ENCODE measurements at regions not wholly inside any gene's neighbourhood (a gene's known extent, or its start where the extent isn't known, plus 50 kb on each side); places are given as distances from the start of the nearest gene placed in this dataset.

DNA sequence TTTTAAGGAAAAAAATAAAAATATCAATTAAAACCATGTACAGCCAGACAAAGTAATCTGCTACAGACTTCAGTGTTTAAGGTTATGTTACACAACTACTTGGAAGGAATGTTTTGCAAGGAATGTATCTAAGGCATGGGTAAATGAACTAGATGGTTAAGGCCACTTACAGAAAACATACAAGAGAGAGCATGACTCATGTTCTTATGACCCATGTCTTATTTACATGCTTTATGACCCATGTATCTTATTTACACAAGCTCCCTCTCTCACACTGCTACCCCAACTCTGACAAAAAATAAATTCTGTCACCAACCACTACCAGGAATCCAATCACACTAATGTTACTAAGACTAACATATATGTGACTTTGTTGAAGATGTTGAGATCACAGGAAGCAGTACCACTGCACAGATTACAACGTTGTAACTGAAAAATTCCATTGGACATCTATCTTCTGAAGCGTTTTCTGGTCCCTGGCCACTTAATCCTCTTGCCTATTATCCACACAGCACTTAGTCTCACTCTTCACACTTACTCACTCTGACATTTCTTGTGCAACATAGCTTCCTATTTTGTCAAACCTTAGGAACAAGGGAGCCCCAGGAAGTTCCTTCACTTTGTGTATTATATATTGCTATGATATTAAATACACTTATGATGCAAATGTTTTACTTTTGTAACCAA is 1630.1 kb upstream of the C9orf72 start (continued):
- TF ChIP-seq, protein P1, sequence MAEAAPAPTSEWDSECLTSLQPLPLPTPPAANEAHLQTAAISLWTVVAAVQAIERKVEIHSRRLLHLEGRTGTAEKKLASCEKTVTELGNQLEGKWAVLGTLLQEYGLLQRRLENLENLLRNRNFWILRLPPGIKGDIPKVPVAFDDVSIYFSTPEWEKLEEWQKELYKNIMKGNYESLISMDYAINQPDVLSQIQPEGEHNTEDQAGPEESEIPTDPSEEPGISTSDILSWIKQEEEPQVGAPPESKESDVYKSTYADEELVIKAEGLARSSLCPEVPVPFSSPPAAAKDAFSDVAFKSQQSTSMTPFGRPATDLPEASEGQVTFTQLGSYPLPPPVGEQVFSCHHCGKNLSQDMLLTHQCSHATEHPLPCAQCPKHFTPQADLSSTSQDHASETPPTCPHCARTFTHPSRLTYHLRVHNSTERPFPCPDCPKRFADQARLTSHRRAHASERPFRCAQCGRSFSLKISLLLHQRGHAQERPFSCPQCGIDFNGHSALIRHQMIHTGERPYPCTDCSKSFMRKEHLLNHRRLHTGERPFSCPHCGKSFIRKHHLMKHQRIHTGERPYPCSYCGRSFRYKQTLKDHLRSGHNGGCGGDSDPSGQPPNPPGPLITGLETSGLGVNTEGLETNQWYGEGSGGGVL (CRISPR knock-in tag; IDR thresholded peaks at IDR 0.05) = no peak
- TF ChIP-seq MTA1 (IDR thresholded peaks at IDR 0.05; ENCODE audit: borderline replicate concordance) (no peak), MAZ (CRISPR knock-in tag; conservative IDR thresholded peaks at IDR 0.05 in 1 of 2, IDR thresholded peaks at IDR 0.05 in 1 of 2) (no peak), ZFPM2 (CRISPR knock-in tag; IDR thresholded peaks at IDR 0.05) (no peak), ZNF174 (CRISPR knock-in tag; IDR thresholded peaks at IDR 0.05) (no peak), HNRNPUL1 (IDR thresholded peaks at IDR 0.05; ENCODE audit: low read length) (no peak), ZKSCAN1 (IDR thresholded peaks at IDR 0.05; ENCODE audit: low read depth, low read length) (no peak), ERF (CRISPR knock-in tag; IDR thresholded peaks at IDR 0.05) (no peak), SRSF9 (IDR thresholded peaks at IDR 0.05; ENCODE audit: borderline replicate concordance, low read depth, low read length) (no peak)
- TF ChIP-seq, protein P2, sequence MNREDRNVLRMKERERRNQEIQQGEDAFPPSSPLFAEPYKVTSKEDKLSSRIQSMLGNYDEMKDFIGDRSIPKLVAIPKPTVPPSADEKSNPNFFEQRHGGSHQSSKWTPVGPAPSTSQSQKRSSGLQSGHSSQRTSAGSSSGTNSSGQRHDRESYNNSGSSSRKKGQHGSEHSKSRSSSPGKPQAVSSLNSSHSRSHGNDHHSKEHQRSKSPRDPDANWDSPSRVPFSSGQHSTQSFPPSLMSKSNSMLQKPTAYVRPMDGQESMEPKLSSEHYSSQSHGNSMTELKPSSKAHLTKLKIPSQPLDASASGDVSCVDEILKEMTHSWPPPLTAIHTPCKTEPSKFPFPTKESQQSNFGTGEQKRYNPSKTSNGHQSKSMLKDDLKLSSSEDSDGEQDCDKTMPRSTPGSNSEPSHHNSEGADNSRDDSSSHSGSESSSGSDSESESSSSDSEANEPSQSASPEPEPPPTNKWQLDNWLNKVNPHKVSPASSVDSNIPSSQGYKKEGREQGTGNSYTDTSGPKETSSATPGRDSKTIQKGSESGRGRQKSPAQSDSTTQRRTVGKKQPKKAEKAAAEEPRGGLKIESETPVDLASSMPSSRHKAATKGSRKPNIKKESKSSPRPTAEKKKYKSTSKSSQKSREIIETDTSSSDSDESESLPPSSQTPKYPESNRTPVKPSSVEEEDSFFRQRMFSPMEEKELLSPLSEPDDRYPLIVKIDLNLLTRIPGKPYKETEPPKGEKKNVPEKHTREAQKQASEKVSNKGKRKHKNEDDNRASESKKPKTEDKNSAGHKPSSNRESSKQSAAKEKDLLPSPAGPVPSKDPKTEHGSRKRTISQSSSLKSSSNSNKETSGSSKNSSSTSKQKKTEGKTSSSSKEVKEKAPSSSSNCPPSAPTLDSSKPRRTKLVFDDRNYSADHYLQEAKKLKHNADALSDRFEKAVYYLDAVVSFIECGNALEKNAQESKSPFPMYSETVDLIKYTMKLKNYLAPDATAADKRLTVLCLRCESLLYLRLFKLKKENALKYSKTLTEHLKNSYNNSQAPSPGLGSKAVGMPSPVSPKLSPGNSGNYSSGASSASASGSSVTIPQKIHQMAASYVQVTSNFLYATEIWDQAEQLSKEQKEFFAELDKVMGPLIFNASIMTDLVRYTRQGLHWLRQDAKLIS (CRISPR knock-in tag; IDR thresholded peaks at IDR 0.05) = no peak
- TF ChIP-seq, protein P3, sequence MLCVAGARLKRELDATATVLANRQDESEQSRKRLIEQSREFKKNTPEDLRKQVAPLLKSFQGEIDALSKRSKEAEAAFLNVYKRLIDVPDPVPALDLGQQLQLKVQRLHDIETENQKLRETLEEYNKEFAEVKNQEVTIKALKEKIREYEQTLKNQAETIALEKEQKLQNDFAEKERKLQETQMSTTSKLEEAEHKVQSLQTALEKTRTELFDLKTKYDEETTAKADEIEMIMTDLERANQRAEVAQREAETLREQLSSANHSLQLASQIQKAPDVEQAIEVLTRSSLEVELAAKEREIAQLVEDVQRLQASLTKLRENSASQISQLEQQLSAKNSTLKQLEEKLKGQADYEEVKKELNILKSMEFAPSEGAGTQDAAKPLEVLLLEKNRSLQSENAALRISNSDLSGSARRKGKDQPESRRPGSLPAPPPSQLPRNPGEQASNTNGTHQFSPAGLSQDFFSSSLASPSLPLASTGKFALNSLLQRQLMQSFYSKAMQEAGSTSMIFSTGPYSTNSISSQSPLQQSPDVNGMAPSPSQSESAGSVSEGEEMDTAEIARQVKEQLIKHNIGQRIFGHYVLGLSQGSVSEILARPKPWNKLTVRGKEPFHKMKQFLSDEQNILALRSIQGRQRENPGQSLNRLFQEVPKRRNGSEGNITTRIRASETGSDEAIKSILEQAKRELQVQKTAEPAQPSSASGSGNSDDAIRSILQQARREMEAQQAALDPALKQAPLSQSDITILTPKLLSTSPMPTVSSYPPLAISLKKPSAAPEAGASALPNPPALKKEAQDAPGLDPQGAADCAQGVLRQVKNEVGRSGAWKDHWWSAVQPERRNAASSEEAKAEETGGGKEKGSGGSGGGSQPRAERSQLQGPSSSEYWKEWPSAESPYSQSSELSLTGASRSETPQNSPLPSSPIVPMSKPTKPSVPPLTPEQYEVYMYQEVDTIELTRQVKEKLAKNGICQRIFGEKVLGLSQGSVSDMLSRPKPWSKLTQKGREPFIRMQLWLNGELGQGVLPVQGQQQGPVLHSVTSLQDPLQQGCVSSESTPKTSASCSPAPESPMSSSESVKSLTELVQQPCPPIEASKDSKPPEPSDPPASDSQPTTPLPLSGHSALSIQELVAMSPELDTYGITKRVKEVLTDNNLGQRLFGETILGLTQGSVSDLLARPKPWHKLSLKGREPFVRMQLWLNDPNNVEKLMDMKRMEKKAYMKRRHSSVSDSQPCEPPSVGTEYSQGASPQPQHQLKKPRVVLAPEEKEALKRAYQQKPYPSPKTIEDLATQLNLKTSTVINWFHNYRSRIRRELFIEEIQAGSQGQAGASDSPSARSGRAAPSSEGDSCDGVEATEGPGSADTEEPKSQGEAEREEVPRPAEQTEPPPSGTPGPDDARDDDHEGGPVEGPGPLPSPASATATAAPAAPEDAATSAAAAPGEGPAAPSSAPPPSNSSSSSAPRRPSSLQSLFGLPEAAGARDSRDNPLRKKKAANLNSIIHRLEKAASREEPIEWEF (CRISPR knock-in tag; IDR thresholded peaks at IDR 0.05) = no peak

All from K562 (cell line).